Endothelial cell of umbilical vein (primary cell): ENCODE measurements at regions not wholly inside any gene's neighbourhood (a gene's known extent, or its start where the extent isn't known, plus 50 kb on each side); places are given as distances from the start of the nearest gene placed in this dataset.

ENCODE experiments used
- BruUV-seq: library from RNA; stranded (reverse); fragments of 400-500 nt; replicated peaks from 2 replicates; lab custom pipeline; 2021; lab: Mats Ljungman, UMichigan
- CTCF ChIA-PET: fragments of 300-600, 350-600 bp; sonication (Branson Sonifier 250); formaldehyde crosslinking; loops from one replicate; lab custom pipeline; 2021; ENCODE audit warnings: antibody characterized with exemption, inconsistent platforms; lab: Charles Lee
- POLR2A ChIA-PET: fragments of 300-600, 350-600 bp; sonication (Branson Sonifier 250); formaldehyde crosslinking; loops from one replicate; lab custom pipeline; 2021; ENCODE audit warnings: antibody characterized with exemption, inconsistent platforms; lab: Charles Lee
- DNase-seq: peaks from one replicate; pipeline ENCODE4 v3.0.0-alpha.2; 2011; ENCODE audit warnings: low read depth, low spot score
- FAIRE-seq: peaks from 2 replicates; lab custom pipeline; 2011; peaks lifted over from hg19 to GRCh38; lab: Jason Lieb, UNC
- H2AFZ ChIP-seq: 2 replicates; pipeline ENCODE4 v1.6.0; 2012; ENCODE audit warnings: low read depth, low read length, control low read depth, inconsistent platforms
- H3K27ac ChIP-seq: 2 replicates; pipeline ENCODE4 v1.5.1; 2011; ENCODE audit warnings: low read depth, mild to moderate bottlenecking, control low read depth, low read length, moderate library complexity; ENCODE audit not compliant: insufficient read depth
- H3K27me3 ChIP-seq, 2 experiments: 2 replicates each; pipeline versions ENCODE4 v1.6.0 to v1.6.1; 2011; ENCODE audit warnings: low read length in 2 of 2, mixed read lengths in 1 of 2; ENCODE audit not compliant: control insufficient read depth in 2 of 2, insufficient read depth in 2 of 2
- H3K36me3 ChIP-seq, 2 experiments: 2 replicates in 1 of 2; 3 replicates in 1 of 2; pipeline ENCODE4 v1.5.1; 2011; ENCODE audit warnings: low read length in 2 of 2, mild to moderate bottlenecking in 1 of 2, moderate library complexity in 1 of 2; ENCODE audit not compliant: control insufficient read depth in 2 of 2, insufficient read depth in 2 of 2; ENCODE audit errors: extremely low read depth in 1 of 2
- H3K4me1 ChIP-seq: 3 replicates; pipeline ENCODE4 v1.5.1; 2011; ENCODE audit warnings: mild to moderate bottlenecking, low read length; ENCODE audit not compliant: control insufficient read depth, insufficient read depth; ENCODE audit errors: extremely low read depth
- H3K4me2 ChIP-seq: 2 replicates; pipeline ENCODE4 v1.6.1; 2011; ENCODE audit warnings: low read length, control low read depth, mixed read lengths; ENCODE audit not compliant: insufficient read depth
- H3K4me3 ChIP-seq, 3 experiments: fragments of 200-600 bp in 1 of 3; sonication (generic), shearing (Covaris generic) in 1 of 3; replicated peaks in 1 of 3; 2 replicates each; pipeline ENCODE4 v1.5.1; 2011 to 2016; ENCODE audit warnings: control low read depth in 3 of 3, low read length in 3 of 3, mild to moderate bottlenecking in 2 of 3, inconsistent platforms in 1 of 3, low read depth in 1 of 3, moderate library complexity in 1 of 3; ENCODE audit not compliant: insufficient read depth in 1 of 3
- H3K79me2 ChIP-seq: 2 replicates; pipeline ENCODE4 v1.6.0; 2012; ENCODE audit warnings: low read length, inconsistent platforms; ENCODE audit not compliant: control insufficient read depth, insufficient read depth
- H3K9ac ChIP-seq: replicated peaks from 2 replicates; pipeline ENCODE3; 2011; ENCODE audit warnings: low read length, control low read depth; ENCODE audit not compliant: insufficient read depth; ENCODE audit errors: extremely low read depth
- H3K9me1 ChIP-seq: replicated peaks from 3 replicates; pipeline ENCODE4 v1.6.0; 2011; ENCODE audit warnings: mild to moderate bottlenecking, low read length; ENCODE audit not compliant: control insufficient read depth, insufficient read depth; ENCODE audit errors: extremely low read depth
- H3K9me3 ChIP-seq: replicated peaks from 2 replicates; pipeline ENCODE4 v1.5.1; 2012; ENCODE audit warnings: low read length, inconsistent platforms; ENCODE audit not compliant: control insufficient read depth, insufficient read depth
- H4K20me1 ChIP-seq: replicated peaks from 2 replicates; pipeline ENCODE3; 2011; ENCODE audit warnings: mild to moderate bottlenecking, low read length; ENCODE audit not compliant: control insufficient read depth, insufficient read depth; ENCODE audit errors: extremely low read depth
- FOS ChIP-seq: IDR thresholded peaks from 2 replicates; pipeline ENCODE4 v1.6.1; 2011; ENCODE audit warnings: mild to moderate bottlenecking, low read length, moderate library complexity, borderline replicate concordance; ENCODE audit not compliant: insufficient read depth
- POLR2A ChIP-seq: IDR thresholded peaks from 2 replicates; pipeline ENCODE4 v1.6.1; 2012; ENCODE audit warnings: low read depth, mild to moderate bottlenecking, control low read depth, low read length
- dilution Hi-C: fragments of 300-500 bp; cut with MboI; formaldehyde crosslinking; loops from one replicate; pipeline ENCODE4 v1.15.0; 2019; ENCODE audit warnings: low sequenced_read_pairs; ENCODE audit not compliant: extremely low pct_ligation_motif_present
- intact Hi-C: fragments of 100-400 bp; cut with micrococcal nuclease; formaldehyde crosslinking; loops from one replicate; pipeline ENCODE4 v1.10.0; 2022
- TF ChIP-seq, protein P1 (sequence below), 2 donors: IDR thresholded peaks; 1 replicate in 1 of 2; 2 replicates in 1 of 2; pipeline ENCODE4 v1.5.1; 2011; ENCODE audit warnings: low read length in 2 of 2, mild to moderate bottlenecking in 2 of 2, moderate library complexity in 2 of 2, control low read depth in 1 of 2, inconsistent platforms in 1 of 2, low read depth in 1 of 2; ENCODE audit not compliant: insufficient read depth in 1 of 2; ENCODE audit errors: extremely low read depth in 1 of 2

- H3K36me3 ChIP-seq: no peaks in the 10 kb centered on the region
- H2AFZ ChIP-seq: no peak overlapping the region
- no peaks in the 10 kb centered on the region for H3K4me1 ChIP-seq
- no peak overlapping the region for H3K4me2 ChIP-seq
- no peaks in the 10 kb centered on the region for H3K9me3 ChIP-seq
- DNase-seq: peak; percentile 10
- no peaks in the 10 kb centered on the region for H4K20me1 ChIP-seq
- no peak overlapping the region for H3K9ac ChIP-seq
- no peaks in the 10 kb centered on the region for H3K79me2 ChIP-seq
- dilution Hi-C loops (no loop called here), intact Hi-C loops (no loop called here)
- no peak overlapping the region for H3K4me3 ChIP-seq
- no peak overlapping the region for H3K27ac ChIP-seq
- ChIA-PET CTCF (interaction anchor here (0.8 to 1.0 kb wide), 3 partner anchors 10 to 1488 kb away, joined by 3 to 4 read pairs (median 3); no protein-coding TSS in a partner anchor), POLR2A (no interaction called here)
- TF ChIP-seq, protein P1, sequence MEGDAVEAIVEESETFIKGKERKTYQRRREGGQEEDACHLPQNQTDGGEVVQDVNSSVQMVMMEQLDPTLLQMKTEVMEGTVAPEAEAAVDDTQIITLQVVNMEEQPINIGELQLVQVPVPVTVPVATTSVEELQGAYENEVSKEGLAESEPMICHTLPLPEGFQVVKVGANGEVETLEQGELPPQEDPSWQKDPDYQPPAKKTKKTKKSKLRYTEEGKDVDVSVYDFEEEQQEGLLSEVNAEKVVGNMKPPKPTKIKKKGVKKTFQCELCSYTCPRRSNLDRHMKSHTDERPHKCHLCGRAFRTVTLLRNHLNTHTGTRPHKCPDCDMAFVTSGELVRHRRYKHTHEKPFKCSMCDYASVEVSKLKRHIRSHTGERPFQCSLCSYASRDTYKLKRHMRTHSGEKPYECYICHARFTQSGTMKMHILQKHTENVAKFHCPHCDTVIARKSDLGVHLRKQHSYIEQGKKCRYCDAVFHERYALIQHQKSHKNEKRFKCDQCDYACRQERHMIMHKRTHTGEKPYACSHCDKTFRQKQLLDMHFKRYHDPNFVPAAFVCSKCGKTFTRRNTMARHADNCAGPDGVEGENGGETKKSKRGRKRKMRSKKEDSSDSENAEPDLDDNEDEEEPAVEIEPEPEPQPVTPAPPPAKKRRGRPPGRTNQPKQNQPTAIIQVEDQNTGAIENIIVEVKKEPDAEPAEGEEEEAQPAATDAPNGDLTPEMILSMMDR (IDR thresholded peaks at IDR 0.05; ENCODE audit: extremely low read depth in 1 of 2, insufficient read depth in 1 of 2, low read depth in 1 of 2, low read length in 2 of 2): peak; percentile 25 to 42
- TF ChIP-seq FOS: no peak
- no peak for FAIRE-seq
- H3K27me3 ChIP-seq: no peaks in the 10 kb centered on the region
- H3K9me1 ChIP-seq: no peaks in the 10 kb centered on the region
- BruUV-seq: no TSS peak
Observed at GRCh38 chr7:52917982-52918578, 117.4 kb upstream of the POM121L12 start.

DNA sequence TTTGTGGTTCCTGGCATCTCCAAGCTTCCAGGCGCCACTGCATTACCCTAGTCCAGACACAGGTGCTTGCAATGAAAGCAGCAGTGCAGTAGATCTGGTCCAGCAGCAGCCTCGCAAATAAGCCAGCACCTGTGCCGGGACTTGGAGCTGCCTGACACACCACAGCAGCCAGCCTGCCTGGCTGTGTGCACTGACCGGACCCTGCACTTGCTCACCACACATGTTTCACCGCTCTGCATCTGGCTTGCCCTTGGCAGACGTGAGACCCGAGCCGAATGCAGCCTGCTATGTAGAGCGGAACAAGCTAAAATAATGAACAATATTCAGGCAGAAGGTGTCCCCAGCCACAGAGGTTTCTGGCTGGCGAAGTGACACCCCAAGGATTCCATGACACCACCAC is 123.6 kb upstream of the POM121L12 start:
- FAIRE-seq (no peak), DNase-seq (no peak)
- H3K27me3 ChIP-seq: no peaks in the 10 kb centered on the region
- intact Hi-C loops (no loop called here), dilution Hi-C loops (no loop called here)
- no peak overlapping the region for H3K27ac ChIP-seq
- BruUV-seq: no TSS peak
- no peaks in the 10 kb centered on the region for H4K20me1 ChIP-seq
- no peaks in the 10 kb centered on the region for H3K36me3 ChIP-seq
- ChIA-PET CTCF (no interaction called here), POLR2A (no interaction called here)
- no peak for TF ChIP-seq POLR2A
- no peaks in the 10 kb centered on the region for H3K79me2 ChIP-seq
- no peaks in the 10 kb centered on the region for H3K4me1 ChIP-seq
- H3K4me3 ChIP-seq: no peak overlapping the region
- no peak overlapping the region for H3K4me2 ChIP-seq
- no peak overlapping the region for H2AFZ ChIP-seq
- no peaks in the 10 kb centered on the region for H3K9me3 ChIP-seq
- H3K9ac ChIP-seq: no peak overlapping the region
- H3K9me1 ChIP-seq: no peaks in the 10 kb centered on the region
